ENCODE measurements at regions not wholly inside any gene's neighbourhood (a gene's known extent, or its start where the extent isn't known, plus 50 kb on each side); places are given as distances from the start of the nearest gene placed in this dataset.
"Not testable (repeated sequence)": the region's sequence is repeated elsewhere in the genome, so short reads cannot be mapped to it uniquely, and the experiment has no call there.

- DNase-seq = no peak
- Histone ChIP-seq H3K27ac (no peak overlapping the region), H3K9me3 (no peaks in the 10 kb centered on the region), H3K4me1 (no peaks in the 10 kb centered on the region), H3K4me3 (no peak overlapping the region), H3K36me3 (no peaks in the 10 kb centered on the region), H3K27me3 (no peaks in the 10 kb centered on the region)
- TF ChIP-seq CTCF (IDR thresholded peaks at IDR 0.05) = no peak
- TF ChIP-seq POLR2A (IDR thresholded peaks at IDR 0.05) = no peak
These were observed 209.9 kb upstream of the DIAPH2 start for GRCh38 chrX:96474741-96475125.

- Histone ChIP-seq H3K27me3 (no peaks in the 10 kb centered on the region), H3K27ac (no peak overlapping the region), H3K4me3 (no peak overlapping the region), H3K4me1 (no peaks in the 10 kb centered on the region), H3K9me3 (no peaks in the 10 kb centered on the region), H3K36me3 (no peaks in the 10 kb centered on the region)
- TF ChIP-seq POLR2A (IDR thresholded peaks at IDR 0.05) (no peak), CTCF (IDR thresholded peaks at IDR 0.05) (no peak)
- DNase-seq = no peak
These were observed 204.6 kb upstream of the DIAPH2 start for GRCh38 chrX:96480081-96480480.

- Histone ChIP-seq H3K4me1 (no peaks in the 10 kb centered on the region), H3K9me3 (no peaks in the 10 kb centered on the region), H3K27me3 (no peaks in the 10 kb centered on the region), H3K4me3 (no peak overlapping the region), H3K27ac (no peak overlapping the region), H3K36me3 (no peaks in the 10 kb centered on the region)
- TF ChIP-seq POLR2A (IDR thresholded peaks at IDR 0.05) = no peak
- TF ChIP-seq CTCF (IDR thresholded peaks at IDR 0.05) = no peak
- DNase-seq = no peak
These were observed 202.8 kb upstream of the DIAPH2 start for GRCh38 chrX:96481831-96482230.

DNA sequence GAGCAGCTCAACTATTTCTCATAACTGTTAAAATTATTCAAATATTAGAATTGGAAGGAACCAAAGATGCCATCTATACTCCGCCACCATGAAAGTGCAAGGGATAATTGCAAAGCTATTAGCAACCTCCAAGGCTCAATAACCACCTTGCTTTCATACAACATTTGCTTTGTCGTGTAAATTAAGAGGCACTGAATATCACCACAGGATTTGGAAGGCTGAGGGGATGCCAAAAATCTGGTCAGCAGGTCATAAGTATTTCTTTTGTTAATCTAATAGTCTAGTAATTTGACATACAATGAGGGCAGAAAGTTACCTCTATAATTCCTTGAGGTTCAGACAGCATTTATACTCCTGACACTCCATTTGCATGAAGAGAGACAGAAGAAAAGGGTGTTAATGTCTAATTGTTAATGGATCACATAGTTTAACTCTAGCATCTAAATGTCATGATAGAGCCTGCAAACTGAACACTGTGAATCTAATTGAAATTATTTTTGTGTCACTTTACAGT lies 200.9 kb upstream of the DIAPH2 start:
- Histone ChIP-seq H3K27ac (no peak overlapping the region), H3K9me3 (no peaks in the 10 kb centered on the region), H3K36me3 (no peaks in the 10 kb centered on the region), H3K27me3 (no peaks in the 10 kb centered on the region), H3K4me3 (no peak overlapping the region), H3K4me1 (no peaks in the 10 kb centered on the region)
- no peak for TF ChIP-seq POLR2A (IDR thresholded peaks at IDR 0.05)
- TF ChIP-seq CTCF (IDR thresholded peaks at IDR 0.05) = no peak
- no peak for DNase-seq

DNA sequence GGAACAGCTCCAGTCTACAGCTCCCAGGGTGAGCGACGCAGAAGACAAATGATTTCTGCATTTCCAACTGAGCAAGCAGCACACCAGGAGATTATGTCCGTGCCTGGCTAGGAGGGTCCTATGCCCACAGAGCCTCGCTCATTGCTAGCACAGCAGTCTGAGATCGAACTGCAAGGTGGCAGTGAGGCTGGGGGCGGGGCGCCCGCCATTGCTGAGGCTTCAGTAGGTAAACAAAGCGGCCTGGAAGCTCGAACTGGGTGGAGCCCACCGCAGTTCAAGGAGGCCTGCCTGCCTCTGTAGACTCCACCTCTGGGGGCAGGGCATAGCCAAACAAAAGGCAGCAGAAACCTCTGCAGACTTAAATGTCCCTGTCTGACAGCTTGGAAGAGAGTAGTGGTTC lies 198.0 kb upstream of the DIAPH2 start:
- H3K36me3 ChIP-seq, H3K4me3 ChIP-seq, H3K27me3 ChIP-seq: not testable (repeated sequence)

GRCh38 chrX:96502507-96502906 lies 182.1 kb upstream of the DIAPH2 start:
- Histone ChIP-seq H3K4me3 (no peak overlapping the region), H3K27me3 (no peaks in the 10 kb centered on the region), H3K27ac (no peak overlapping the region), H3K36me3 (no peaks in the 10 kb centered on the region), H3K4me1 (no peaks in the 10 kb centered on the region), H3K9me3 (no peaks in the 10 kb centered on the region)
- no peak for TF ChIP-seq CTCF (IDR thresholded peaks at IDR 0.05)
- TF ChIP-seq POLR2A (IDR thresholded peaks at IDR 0.05) = no peak
- no peak for DNase-seq

More for the DNA sequence above, 198.0 kb upstream of the DIAPH2 start:
- H3K4me1 ChIP-seq, H3K9me3 ChIP-seq, H3K27ac ChIP-seq, DNase-seq: not testable (repeated sequence)

- not testable (repeated sequence) for H3K9me3 ChIP-seq, H3K4me1 ChIP-seq, DNase-seq, H3K27ac ChIP-seq, H3K36me3 ChIP-seq, H3K4me3 ChIP-seq, H3K27me3 ChIP-seq
These were observed 155.3 kb upstream of the DIAPH2 start for GRCh38 chrX:96529386-96529785.
